A549 (cell line): ENCODE measurements at regions not wholly inside any gene's neighbourhood (a gene's known extent, or its start where the extent isn't known, plus 50 kb on each side); places are given as distances from the start of the nearest gene placed in this dataset.
A peak's percentile ranks its signal among the peaks of the same experiment; 100 is the strongest.

Experiments used
- ATAC-seq, 2 experiments: fragments of 200-7000 bp in 1 of 2; fragments of >200 bp in 1 of 2; cut with Nextera tagmentation in 1 of 2; cut with Tn5 transposase in 1 of 2; 3 replicates each; pipeline versions ENCODE4 v1.8.0 to v1.9.1; 2018 to 2020; ENCODE audit warnings: mild to moderate bottlenecking in 1 of 2, moderate library complexity in 1 of 2
- CTCF ChIA-PET: fragments of 300-600 bp; sonication (Branson Sonifier 250); formaldehyde crosslinking; extraction: SDS; loops from one replicate; lab custom pipeline; 2021; ENCODE audit warnings: antibody characterized with exemption, inconsistent platforms; lab: Yijun Ruan, JAX
- POLR2A ChIA-PET: fragments of 350-600 bp; formaldehyde crosslinking; extraction: SDS; loops from one replicate; lab custom pipeline; 2021; ENCODE audit warnings: antibody characterized with exemption, inconsistent platforms; lab: Yijun Ruan, JAX
- DNase-seq, 2 experiments: peaks; one replicate each; pipeline versions ENCODE4 v3.0.0 to v3.0.0-alpha.2; 2011 to 2016; ENCODE audit warnings: low read depth in 1 of 2, low spot score in 1 of 2
- FAIRE-seq: peaks from 2 replicates; lab custom pipeline; 2011; peaks lifted over from hg19 to GRCh38; lab: Jason Lieb, UNC
- H3K27ac ChIP-seq, 2 experiments: fragments of >200 bp; sonication (Bioruptor Twin); formaldehyde crosslinking; 3 replicates each; pipeline ENCODE4 v1.5.1; 2016 to 2017
- H3K4me1 ChIP-seq: fragments of >200 bp; sonication (Bioruptor Twin); formaldehyde crosslinking; 3 replicates; pipeline ENCODE4 v1.6.1; 2016
- H3K4me2 ChIP-seq: fragments of >200 bp; sonication (Bioruptor Twin); formaldehyde crosslinking; 3 replicates; pipeline ENCODE4 v1.6.1; 2016
- H3K4me3 ChIP-seq: fragments of >200 bp; sonication (Bioruptor Twin); formaldehyde crosslinking; 3 replicates; pipeline ENCODE4 v1.5.1; 2016
- H3K9me3 ChIP-seq: fragments of >200 bp; sonication (Bioruptor Twin); formaldehyde crosslinking; 3 replicates; pipeline ENCODE4 v1.6.1; 2016
- CHD2 ChIP-seq: fragments of 150-350 bp; IDR thresholded peaks from 2 replicates; pipeline ENCODE4 v1.6.1; 2014; ENCODE audit warnings: low read length; ENCODE audit not compliant: partially characterized antibody
- EHMT2 ChIP-seq: fragments of 200-600 bp; sonication (generic); IDR thresholded peaks from 2 replicates; pipeline ENCODE4 v1.6.1; 2016; ENCODE audit warnings: antibody characterized with exemption, low read depth, mild to moderate bottlenecking, moderate library complexity
- EP300 ChIP-seq, 2 experiments: fragments of >200 bp; sonication (Bioruptor Twin); formaldehyde crosslinking; IDR thresholded peaks; 2 replicates in 1 of 2; 3 replicates in 1 of 2; pipeline ENCODE4 v1.6.1; 2016 to 2017
- GATA3 ChIP-seq: IDR thresholded peaks from 2 replicates; pipeline ENCODE4 v1.6.1; 2012; ENCODE audit warnings: borderline replicate concordance
- HDAC2 ChIP-seq: fragments of 200-600 bp; sonication (generic); IDR thresholded peaks from 2 replicates; pipeline ENCODE4 v1.6.1; 2016
- HOXB13 ChIP-seq: fragments of 250-450 bp; sonication (Bioruptor Pico); IDR thresholded peaks from 2 replicates; pipeline ENCODE4 v1.5.0; 2020; ENCODE audit warnings: low read depth, mild to moderate bottlenecking, moderate library complexity
- NFE2L2 ChIP-seq: fragments of 150-350 bp; conservative IDR thresholded peaks from 2 replicates; pipeline ENCODE4 v1.6.1; 2014; ENCODE audit warnings: low read length
- POLR2A ChIP-seq: IDR thresholded peaks from 2 replicates; pipeline ENCODE4 v1.6.1; 2012; ENCODE audit warnings: mild to moderate bottlenecking, low read length
- RAD21 ChIP-seq, 2 experiments: fragments of >200 bp in 1 of 2; sonication (Bioruptor Twin) in 1 of 2; formaldehyde crosslinking in 1 of 2; IDR thresholded peaks in 1 of 2; conservative IDR thresholded peaks in 1 of 2; 2 replicates in 1 of 2; 3 replicates in 1 of 2; pipeline ENCODE4 v1.6.1; 2012 to 2018; ENCODE audit warnings: inconsistent platforms in 1 of 2
- RNF2 ChIP-seq: fragments of 200-600 bp; sonication (generic); IDR thresholded peaks from 2 replicates; pipeline ENCODE4 v1.6.1; 2016; ENCODE audit warnings: low read depth, mild to moderate bottlenecking, antibody characterized with exemption, moderate library complexity, borderline replicate concordance
- TP53 ChIP-seq: fragments of 250-450 bp; sonication (Bioruptor Pico); IDR thresholded peaks from 2 replicates; pipeline ENCODE4 v1.5.0; 2021; ENCODE audit warnings: mild to moderate bottlenecking, moderate library complexity
- ZFP36 ChIP-seq: fragments of 450-650 bp; IDR thresholded peaks from 2 replicates; pipeline ENCODE4 v1.6.1; 2014; ENCODE audit warnings: borderline replicate concordance; ENCODE audit not compliant: partially characterized antibody
- ZNF302 ChIP-seq: fragments of 250-450 bp; sonication (Bioruptor Pico); IDR thresholded peaks from 2 replicates; pipeline ENCODE4 v1.9.0; 2021; ENCODE audit warnings: inconsistent platforms, mild to moderate bottlenecking, moderate library complexity
- WGBS: methylation state at CpG from one replicate; pipeline ENCODE4 v1.1.6; 2017; ENCODE audit errors: missing lambda C conversion rate; 5-methylcytosine and 5-hydroxymethylcytosine counted together
- TF ChIP-seq, protein P1 (sequence below): IDR thresholded peaks from 2 replicates; pipeline ENCODE4 v1.6.1; 2012
- TF ChIP-seq, protein P2 (sequence below): fragments of 250-450 bp; sonication (Bioruptor Pico); IDR thresholded peaks from 2 replicates; pipeline ENCODE4 v1.5.0; 2021; ENCODE audit warnings: mild to moderate bottlenecking, moderate library complexity, borderline replicate concordance

DNA sequence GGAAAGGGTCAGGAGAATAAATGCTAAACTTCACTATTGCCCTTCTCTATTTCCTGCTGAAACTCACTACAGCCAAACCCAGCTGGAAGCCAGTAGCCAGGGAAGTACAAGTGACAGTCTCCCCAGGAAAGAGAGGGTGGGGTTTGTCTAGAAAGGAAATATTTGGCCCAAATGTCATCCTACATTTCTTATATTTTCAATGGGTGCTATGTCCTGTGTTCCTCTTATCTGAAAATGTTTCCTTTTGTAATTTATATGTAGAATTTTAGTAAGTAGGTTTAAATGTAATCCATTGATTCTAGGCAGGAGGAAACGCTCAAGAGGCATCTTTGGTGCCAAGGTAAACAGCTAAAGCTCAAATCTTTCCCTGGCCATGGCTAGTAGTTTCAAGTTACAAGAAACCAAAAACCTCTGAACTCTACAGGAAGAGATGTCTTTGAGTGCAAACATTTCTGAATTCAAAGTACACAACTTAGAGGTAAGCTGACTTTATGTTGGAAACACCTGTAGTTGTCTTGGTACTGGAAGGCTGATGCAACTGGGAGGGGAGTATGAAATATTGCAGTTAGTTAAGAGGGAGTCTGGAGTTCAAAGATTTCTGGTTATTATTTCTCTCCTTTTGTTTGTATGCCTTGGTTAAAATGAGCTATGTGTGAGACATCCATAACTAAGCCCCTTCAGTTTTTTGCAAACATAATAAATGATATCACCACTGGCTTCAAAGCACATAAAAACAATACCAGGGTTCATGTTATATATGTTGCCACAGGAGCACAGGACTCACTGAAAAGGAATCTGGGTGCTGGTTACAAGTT lies 356.1 kb upstream of the ZC3H15 start:
- DNase-seq: peak in 1 of 2 experiments; percentile 15
- H3K9me3 ChIP-seq: no peaks in the 10 kb centered on the region
- 0% methylated on average over 1 of the region's 1 CpG for WGBS
- no peaks in the 10 kb centered on the region for H3K4me1 ChIP-seq
- 0 out of 5 replicates have a peak, but pooled peaks of 1 of the 2 experiments have one; percentile 31 for TF ChIP-seq EP300 (IDR thresholded peaks at IDR 0.05)
- no peak for TF ChIP-seq RAD21 (conservative IDR thresholded peaks at IDR 0.05 in 1 of 2, IDR thresholded peaks at IDR 0.05 in 1 of 2)
- H3K4me3 ChIP-seq: no peak overlapping the region
- peak overlapping the region in 1 of 2 experiments; percentile 18; a peak in 1 of 6 replicates for H3K27ac ChIP-seq
- H3K4me2 ChIP-seq: peak overlapping the region; percentile 3; the same call in 1 of the 3 replicates
- ChIA-PET POLR2A (no interaction called here), CTCF (interaction anchor here (0.6 kb wide), 2 partner anchors 653 to 926 kb away, joined by 4 to 5 read pairs; no protein-coding TSS in a partner anchor)
- ATAC-seq: peak in 1 of 2 experiments; percentile 50; a peak in 2 of 6 replicates
- no peak for FAIRE-seq

DNA sequence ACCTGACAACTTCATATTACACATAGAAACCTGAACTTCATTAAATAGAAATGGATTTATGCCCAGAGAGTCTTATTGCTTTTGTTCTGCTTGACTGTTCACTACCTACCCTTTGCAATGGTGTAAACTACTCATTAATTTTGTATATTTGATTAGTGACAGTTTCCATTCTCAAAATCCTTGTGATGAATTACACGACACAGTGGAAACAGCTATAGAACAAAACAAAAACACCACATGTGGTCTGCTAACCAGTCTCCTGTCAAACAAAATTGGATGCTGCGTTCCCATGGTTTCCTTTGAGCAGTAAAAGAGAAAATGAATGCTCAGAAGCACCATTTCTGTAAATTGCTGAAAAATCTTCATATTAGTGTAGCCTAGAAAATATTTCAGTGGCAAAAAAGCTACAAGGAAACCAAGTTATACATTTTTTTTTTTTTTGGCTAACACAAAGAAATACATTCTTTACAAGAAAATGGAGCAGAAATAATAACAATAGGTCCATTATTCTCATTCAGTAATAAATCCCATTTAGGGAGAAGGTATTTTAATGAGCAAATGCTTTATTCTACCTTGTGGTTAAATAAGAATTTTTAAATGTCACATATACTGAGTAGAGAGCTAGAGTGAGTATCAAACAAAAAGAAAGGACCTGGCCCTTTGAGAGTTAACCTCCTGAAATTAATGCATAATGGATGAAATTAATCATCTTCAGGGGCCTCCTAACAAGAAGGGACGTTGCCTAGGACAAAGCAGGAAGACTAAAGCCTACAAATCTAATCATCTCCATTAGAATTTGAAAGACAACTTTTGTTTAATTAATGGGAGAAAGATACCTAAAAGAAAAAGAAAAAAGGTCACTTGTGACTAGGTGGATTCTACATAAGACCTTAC lies 355.1 kb upstream of the ZC3H15 start:
- WGBS: 42% methylated on average over 3 of the region's 3 CpGs
- ChIA-PET POLR2A (no interaction called here), CTCF (interaction anchor here (0.9 kb wide), 1 partner anchor 18 kb away, joined by 3 read pairs; no protein-coding TSS in a partner anchor)
- H3K4me2 ChIP-seq: no peak overlapping the region
- DNase-seq (no peak), FAIRE-seq (no peak), ATAC-seq (no peak)
- no peaks in the 10 kb centered on the region for H3K4me1 ChIP-seq
- H3K9me3 ChIP-seq: no peaks in the 10 kb centered on the region
- no peak overlapping the region for H3K4me3 ChIP-seq
- TF ChIP-seq HDAC2 (no peak), NFE2L2 (no peak), TP53 (CRISPR knock-in tag) (no peak), RNF2 (no peak), ZNF302 (CRISPR knock-in tag) (no peak)
- H3K27ac ChIP-seq: no peak overlapping the region

DNA sequence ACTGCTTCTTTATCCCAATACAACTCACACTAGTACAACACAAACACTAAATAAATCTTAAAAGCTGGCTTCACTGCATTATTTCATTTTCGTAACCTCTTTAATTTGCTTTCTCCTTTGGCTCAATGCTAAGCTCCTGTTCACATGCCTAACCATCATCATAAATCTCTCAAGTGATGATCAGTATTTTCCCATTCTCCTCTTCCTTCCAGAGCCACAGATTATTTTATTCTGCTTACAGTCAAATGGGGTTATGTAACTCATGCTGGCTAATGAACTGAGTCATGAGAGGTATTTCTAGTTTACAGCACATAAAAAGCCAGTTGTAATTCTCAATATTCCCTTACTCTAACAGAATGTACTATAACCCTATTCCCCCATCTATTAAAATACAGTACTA lies 350.4 kb upstream of the ZC3H15 start:
- ATAC-seq: no peak
- H3K4me1 ChIP-seq: no peaks in the 10 kb centered on the region
- H3K4me2 ChIP-seq: no peak overlapping the region
- H3K27ac ChIP-seq: no peak overlapping the region
- no peak for TF ChIP-seq HOXB13 (CRISPR knock-in tag)
- no peak for TF ChIP-seq GATA3
- TF ChIP-seq CHD2: no peak
- no peak for TF ChIP-seq ZFP36
- TF ChIP-seq EHMT2: no peak
- TF ChIP-seq, protein P1, sequence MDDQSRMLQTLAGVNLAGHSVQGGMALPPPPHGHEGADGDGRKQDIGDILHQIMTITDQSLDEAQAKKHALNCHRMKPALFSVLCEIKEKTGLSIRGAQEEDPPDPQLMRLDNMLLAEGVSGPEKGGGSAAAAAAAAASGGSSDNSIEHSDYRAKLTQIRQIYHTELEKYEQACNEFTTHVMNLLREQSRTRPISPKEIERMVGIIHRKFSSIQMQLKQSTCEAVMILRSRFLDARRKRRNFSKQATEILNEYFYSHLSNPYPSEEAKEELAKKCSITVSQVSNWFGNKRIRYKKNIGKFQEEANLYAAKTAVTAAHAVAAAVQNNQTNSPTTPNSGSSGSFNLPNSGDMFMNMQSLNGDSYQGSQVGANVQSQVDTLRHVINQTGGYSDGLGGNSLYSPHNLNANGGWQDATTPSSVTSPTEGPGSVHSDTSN: no peak
- TF ChIP-seq, protein P2, sequence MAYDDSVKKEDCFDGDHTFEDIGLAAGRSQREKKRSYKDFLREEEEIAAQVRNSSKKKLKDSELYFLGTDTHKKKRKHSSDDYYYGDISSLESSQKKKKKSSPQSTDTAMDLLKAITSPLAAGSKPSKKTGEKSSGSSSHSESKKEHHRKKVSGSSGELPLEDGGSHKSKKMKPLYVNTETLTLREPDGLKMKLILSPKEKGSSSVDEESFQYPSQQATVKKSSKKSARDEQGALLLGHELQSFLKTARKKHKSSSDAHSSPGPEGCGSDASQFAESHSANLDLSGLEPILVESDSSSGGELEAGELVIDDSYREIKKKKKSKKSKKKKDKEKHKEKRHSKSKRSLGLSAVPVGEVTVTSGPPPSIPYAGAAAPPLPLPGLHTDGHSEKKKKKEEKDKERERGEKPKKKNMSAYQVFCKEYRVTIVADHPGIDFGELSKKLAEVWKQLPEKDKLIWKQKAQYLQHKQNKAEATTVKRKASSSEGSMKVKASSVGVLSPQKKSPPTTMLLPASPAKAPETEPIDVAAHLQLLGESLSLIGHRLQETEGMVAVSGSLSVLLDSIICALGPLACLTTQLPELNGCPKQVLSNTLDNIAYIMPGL (CRISPR knock-in tag): no peak
- no peak for TF ChIP-seq POLR2A
- TF ChIP-seq EP300 (IDR thresholded peaks at IDR 0.05): no peak
- ChIA-PET POLR2A (no interaction called here), CTCF (interaction anchor here (0.6 to 0.9 kb wide), 2 partner anchors 262 to 840 kb away, joined by 3 read pairs; no protein-coding TSS in a partner anchor)
- no peak for DNase-seq
- FAIRE-seq: no peak
- H3K9me3 ChIP-seq: no peaks in the 10 kb centered on the region
- H3K4me3 ChIP-seq: no peak overlapping the region
- WGBS: 83% methylated on average over 1 of the region's 1 CpG
